Adrenal gland (tissue), 9 donors: ENCODE measurements at regions not wholly inside any gene's neighbourhood (a gene's known extent, or its start where the extent isn't known, plus 50 kb on each side); places are given as distances from the start of the nearest gene placed in this dataset.

Source experiments
- DNase-seq, 7 donors: peaks; one replicate each; pipeline ENCODE4 v3.0.0-alpha.2; 2019 to 2020
- H3K27ac ChIP-seq, 5 donors: fragments of 200-600 bp; sonication (generic) in 4 of 5; 1 replicate in 3 of 5; 2 replicates in 2 of 5; pipeline versions ENCODE4 v1.5.1 to v1.8.0; 2016 to 2020; ENCODE audit warnings: mild to moderate bottlenecking in 1 of 5
- H3K27me3 ChIP-seq: fragments of 200-600 bp; 2 replicates; pipeline ENCODE4 v1.8.0; 2021
- H3K36me3 ChIP-seq, 2 donors: fragments of 200-600 bp; replicated peaks in 1 of 2; 1 replicate in 1 of 2; 2 replicates in 1 of 2; pipeline versions ENCODE4 v1.5.1 to v1.8.0; 2018 to 2022
- H3K4me1 ChIP-seq, 2 donors: fragments of 200-600 bp; replicated peaks in 1 of 2; 1 replicate in 1 of 2; 2 replicates in 1 of 2; pipeline versions ENCODE4 v1.5.1 to v1.8.0; 2018 to 2021
- H3K4me3 ChIP-seq, 4 donors: fragments of 200-600 bp; sonication (generic) in 3 of 4; one replicate each; pipeline ENCODE4 v1.5.1; 2016 to 2018
- H3K9me3 ChIP-seq, 3 donors: fragments of 200-600 bp; sonication (generic) in 1 of 3; replicated peaks in 1 of 3; 1 replicate in 2 of 3; 2 replicates in 1 of 3; pipeline versions ENCODE4 v1.5.1 to v1.8.0; 2016 to 2021
- CTCF ChIP-seq, 6 experiments: fragments of 450-650 bp in 4 of 6; fragments of 200-600 bp in 2 of 6; sonication (generic) in 1 of 6; IDR thresholded peaks; 1 replicate in 5 of 6; 2 replicates in 1 of 6; pipeline versions ENCODE4 v1.5.1 to v1.8.0; 2016 to 2021; ENCODE audit warnings: antibody characterized with exemption in 6 of 6, mild to moderate bottlenecking in 2 of 6, moderate library complexity in 1 of 6
- POLR2A ChIP-seq, 2 donors: fragments of 450-650 bp; IDR thresholded peaks; one replicate each; pipeline ENCODE4 v1.6.1; 2017; ENCODE audit warnings: antibody characterized with exemption in 2 of 2, mild to moderate bottlenecking in 2 of 2, moderate library complexity in 1 of 2
- WGBS, 4 donors: extraction: QIAGEN DNeasy Blood & Tissue Kit in 2 of 4; methylation state at CpG; one replicate each; pipeline versions ENCODE4 v1.1.5 to v1.1.7; 2013 to 2017; 5-methylcytosine and 5-hydroxymethylcytosine counted together
- intact Hi-C, 2 donors: fragments of 100-400 bp; cut with DNase I; formaldehyde crosslinking; loops; one replicate each; pipeline versions ENCODE4 v1.14.1 to v1.15.0; 2022 to 2023
- small RNA-seq, 2 donors: library from RNA; depleted of rRNA; stranded (forward); fragments of <200 nt; gene quantifications; one replicate each; pipeline ENCODE3, GENCODE V24; 2016
- donor health status: healthy with polysubstance abuse.
- donor health status: Bipolar disorder and iron deficiency.
- donor health status: DM: yes; HTN: yes; CAD: no.
- donor health status: DM: no; HTN: no; CAD: no.
- donor health status: DM: no; HTN: no; CAD: no.

- Histone ChIP-seq H3K27me3 (no peaks in the 10 kb centered on the region), H3K36me3 (no peaks in the 10 kb centered on the region), H3K4me3 (no peak overlapping the region), H3K27ac (no peak overlapping the region), H3K9me3 (no peaks in the 10 kb centered on the region), H3K4me1 (no peaks in the 10 kb centered on the region)
- no peak for DNase-seq
- intact Hi-C loops: no loop called here
- 54 to 63% (median 60%) methylated on average over 4 of the region's 4 CpGs for WGBS, 4 donors
- TF ChIP-seq CTCF (IDR thresholded peaks at IDR 0.05): no peak
- no peak for TF ChIP-seq POLR2A (IDR thresholded peaks at IDR 0.05)
These were observed 55.5 kb upstream of the PHF14 start for GRCh38 chr7:10918093-10918590.

GRCh38 chr7:10919923-10920322, 53.7 kb upstream of the PHF14 start:
- Histone ChIP-seq H3K4me1 (no peaks in the 10 kb centered on the region), H3K4me3 (no peak overlapping the region), H3K9me3 (no peaks in the 10 kb centered on the region), H3K27ac (no peak overlapping the region), H3K27me3 (no peaks in the 10 kb centered on the region), H3K36me3 (no peaks in the 10 kb centered on the region)
- 79 to 96% (median 87%) methylated on average over 2 of the region's 2 CpGs for WGBS, 4 donors
- intact Hi-C loops: no loop called here
- DNase-seq: no peak
- TF ChIP-seq CTCF (IDR thresholded peaks at IDR 0.05) (no peak), POLR2A (IDR thresholded peaks at IDR 0.05) (no peak)

Small RNAs in the stretch of these regions (small RNA-seq; reads per million reads assigned to genes)
- gene AC004852.1 (0 reads per million in 2 donors), gene AC009945.1 (0 reads per million in 2 donors), gene RF00012 (0 reads per million in 2 donors), gene RF00019 (0 reads per million in 2 donors)
